ENCODE measurements at regions not wholly inside any gene's neighbourhood (a gene's known extent, or its start where the extent isn't known, plus 50 kb on each side); places are given as distances from the start of the nearest gene placed in this dataset.

DNA sequence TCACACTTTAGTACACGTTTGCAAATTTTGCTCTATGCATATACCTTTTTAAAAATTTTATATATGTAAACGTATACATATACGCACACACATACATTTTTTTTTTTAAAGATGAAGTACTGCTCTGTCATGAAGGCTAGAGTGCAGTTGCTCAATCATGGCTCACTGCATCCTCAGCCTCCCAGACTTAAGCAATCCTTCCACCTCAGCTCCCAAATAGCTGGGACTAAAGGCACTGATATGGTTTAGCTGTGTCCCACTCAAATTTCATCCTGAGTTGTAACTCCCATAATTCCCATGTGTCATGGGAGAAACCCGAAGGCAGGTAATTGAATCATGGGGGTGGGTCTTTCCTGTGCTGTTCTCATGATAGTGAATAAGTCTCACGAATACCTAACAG lies 220.8 kb upstream of the CAND1 start:
- TF ChIP-seq YY1 (IDR thresholded peaks at IDR 0.05; ENCODE audit: insufficient read depth, insufficient read length) (no peak), ZNF274 (IDR thresholded peaks at IDR 0.05; ENCODE audit: low read depth, low read length) (no peak), SUZ12 (IDR thresholded peaks at IDR 0.05; ENCODE audit: extremely low read depth, insufficient read depth, insufficient read length) (no peak)

Data from NT2/D1 (cell line).